OCI-LY7 (cell line): ENCODE measurements at regions not wholly inside any gene's neighbourhood (a gene's known extent, or its start where the extent isn't known, plus 50 kb on each side); places are given as distances from the start of the nearest gene placed in this dataset.

Experiments
- BruUV-seq: library from RNA; stranded (reverse); fragments of 400-500 nt; replicated peaks from 2 replicates; lab custom pipeline; 2021; lab: Mats Ljungman, UMichigan
- CTCF ChIA-PET: fragments of 300-600 bp; sonication (Branson Sonifier 250); formaldehyde crosslinking; loops from one replicate; lab custom pipeline; 2022; ENCODE audit warnings: antibody characterized with exemption; ENCODE audit not compliant: unreplicated experiment; lab: Charles Lee
- POLR2A ChIA-PET: fragments of 300-600 bp; sonication (Branson Sonifier 250); formaldehyde crosslinking; loops from one replicate; lab custom pipeline; 2022; ENCODE audit warnings: antibody characterized with exemption; lab: Charles Lee
- DNase-seq: peaks from one replicate; pipeline ENCODE4 v3.0.0-alpha.2; 2015; ENCODE audit warnings: low spot score
- H2AFZ ChIP-seq: fragments of 200-600 bp; sonication (generic), shearing (Covaris generic); 2 replicates; pipeline ENCODE4 v1.6.1; 2014; ENCODE audit warnings: mild to moderate bottlenecking, antibody characterized with exemption, low read length, moderate library complexity
- H3K27ac ChIP-seq: fragments of 200-600 bp; sonication (generic); 2 replicates; pipeline ENCODE4 v1.5.1; 2014; ENCODE audit warnings: mixed run types, low read depth, mild to moderate bottlenecking, moderate library complexity, low read length, inconsistent platforms; ENCODE audit not compliant: poor library complexity, severe bottlenecking
- H3K36me3 ChIP-seq: fragments of 200-600 bp; sonication (generic); 2 replicates; pipeline ENCODE4 v1.6.1; 2014; ENCODE audit warnings: mild to moderate bottlenecking, antibody characterized with exemption, low read length, moderate library complexity, mixed read lengths; ENCODE audit not compliant: insufficient read depth
- H3K4me1 ChIP-seq: fragments of 200-600 bp; sonication (generic); 2 replicates; pipeline ENCODE4 v1.5.1; 2014; ENCODE audit warnings: mild to moderate bottlenecking, low read length; ENCODE audit not compliant: insufficient read depth, poor library complexity, severe bottlenecking
- H3K4me2 ChIP-seq: fragments of 200-600 bp; sonication (generic); 2 replicates; pipeline ENCODE4 v1.6.1; 2014; ENCODE audit warnings: mild to moderate bottlenecking, low read length
- H3K4me3 ChIP-seq: fragments of 200-600 bp; sonication (generic); 2 replicates; pipeline ENCODE4 v1.5.1; 2014; ENCODE audit warnings: mild to moderate bottlenecking, low read depth, low read length; ENCODE audit not compliant: poor library complexity, severe bottlenecking
- H3K79me2 ChIP-seq: fragments of 200-600 bp; sonication (generic); 2 replicates; pipeline ENCODE4 v1.6.1; 2016; ENCODE audit warnings: low read depth, mild to moderate bottlenecking, low read length, moderate library complexity, mixed read lengths; ENCODE audit not compliant: insufficient read depth
- H3K9me2 ChIP-seq: fragments of 200-600 bp; sonication (generic); 2 replicates; pipeline ENCODE4 v1.6.1; 2016; ENCODE audit warnings: mild to moderate bottlenecking, low read length, mixed read lengths; ENCODE audit not compliant: insufficient read depth
- H3K9me3 ChIP-seq: fragments of 200-600 bp; sonication (generic); 2 replicates; pipeline ENCODE4 v1.6.1; 2014; ENCODE audit warnings: mild to moderate bottlenecking, mixed run types, low read length, mixed read lengths
- H4K20me1 ChIP-seq: fragments of 200-600 bp; sonication (generic); 2 replicates; pipeline ENCODE4 v1.6.1; 2014; ENCODE audit warnings: mild to moderate bottlenecking, antibody characterized with exemption, low read length, moderate library complexity, mixed read lengths; ENCODE audit not compliant: insufficient read depth
- EZH2phosphoT487 ChIP-seq: fragments of 200-600 bp; sonication (generic); IDR thresholded peaks from 2 replicates; pipeline ENCODE4 v1.6.1; 2018; ENCODE audit warnings: low read depth, borderline replicate concordance, mild to moderate bottlenecking, mixed run types, antibody characterized with exemption, low read length, moderate library complexity, mixed read lengths
- intact Hi-C: fragments of 100-400 bp; cut with micrococcal nuclease; formaldehyde crosslinking; loops from one replicate; pipeline ENCODE4 v1.10.0; 2022; ENCODE audit not compliant: unreplicated experiment
- TF ChIP-seq, protein P1 (sequence below): fragments of 200-600 bp; sonication (generic); conservative IDR thresholded peaks from 2 replicates; pipeline ENCODE4 v1.5.1; 2014; ENCODE audit warnings: mild to moderate bottlenecking, antibody characterized with exemption, low read length, moderate library complexity, mixed read lengths

DNA sequence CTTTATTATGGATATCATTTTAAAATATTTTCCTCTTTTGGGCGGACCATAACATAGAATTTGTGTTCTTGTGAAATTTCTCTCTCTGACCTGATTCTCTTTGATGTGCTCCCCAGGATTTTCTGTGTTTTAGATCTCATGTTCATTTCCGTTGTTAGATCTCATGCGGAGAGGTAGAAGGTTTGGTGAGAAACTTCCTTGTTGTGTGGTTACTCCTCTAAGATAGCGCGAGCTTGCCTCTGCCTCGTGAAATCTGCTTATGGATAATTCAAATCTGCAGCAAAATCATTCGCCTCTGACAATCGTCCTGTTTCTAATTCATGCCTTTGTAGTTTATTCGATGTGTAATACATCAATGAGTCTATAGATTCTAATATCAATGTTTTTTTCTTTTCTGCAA, 580.4 kb downstream of the USP25 start:
- Histone ChIP-seq H3K9me2 (no peaks in the 10 kb centered on the region), H2AFZ (no peak overlapping the region), H3K4me3 (no peak overlapping the region), H3K79me2 (no peaks in the 10 kb centered on the region), H3K4me1 (no peaks in the 10 kb centered on the region), H4K20me1 (no peaks in the 10 kb centered on the region), H3K4me2 (no peak overlapping the region), H3K9me3 (no peaks in the 10 kb centered on the region), H3K36me3 (no peaks in the 10 kb centered on the region), H3K27ac (no peak overlapping the region)
- no TSS peak for BruUV-seq
- intact Hi-C loops = no loop called here
- CTCF ChIA-PET = no interaction called here
- DNase-seq = no peak
- POLR2A ChIA-PET = interaction anchor here (0.5 to 0.9 kb wide), 4 partner anchors 8 to 35 kb away, joined by 3 to 7 read pairs (median 3); no protein-coding TSS in a partner anchor
- TF ChIP-seq, protein P1, sequence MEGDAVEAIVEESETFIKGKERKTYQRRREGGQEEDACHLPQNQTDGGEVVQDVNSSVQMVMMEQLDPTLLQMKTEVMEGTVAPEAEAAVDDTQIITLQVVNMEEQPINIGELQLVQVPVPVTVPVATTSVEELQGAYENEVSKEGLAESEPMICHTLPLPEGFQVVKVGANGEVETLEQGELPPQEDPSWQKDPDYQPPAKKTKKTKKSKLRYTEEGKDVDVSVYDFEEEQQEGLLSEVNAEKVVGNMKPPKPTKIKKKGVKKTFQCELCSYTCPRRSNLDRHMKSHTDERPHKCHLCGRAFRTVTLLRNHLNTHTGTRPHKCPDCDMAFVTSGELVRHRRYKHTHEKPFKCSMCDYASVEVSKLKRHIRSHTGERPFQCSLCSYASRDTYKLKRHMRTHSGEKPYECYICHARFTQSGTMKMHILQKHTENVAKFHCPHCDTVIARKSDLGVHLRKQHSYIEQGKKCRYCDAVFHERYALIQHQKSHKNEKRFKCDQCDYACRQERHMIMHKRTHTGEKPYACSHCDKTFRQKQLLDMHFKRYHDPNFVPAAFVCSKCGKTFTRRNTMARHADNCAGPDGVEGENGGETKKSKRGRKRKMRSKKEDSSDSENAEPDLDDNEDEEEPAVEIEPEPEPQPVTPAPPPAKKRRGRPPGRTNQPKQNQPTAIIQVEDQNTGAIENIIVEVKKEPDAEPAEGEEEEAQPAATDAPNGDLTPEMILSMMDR = no peak
- no peak for TF ChIP-seq EZH2phosphoT487

DNA sequence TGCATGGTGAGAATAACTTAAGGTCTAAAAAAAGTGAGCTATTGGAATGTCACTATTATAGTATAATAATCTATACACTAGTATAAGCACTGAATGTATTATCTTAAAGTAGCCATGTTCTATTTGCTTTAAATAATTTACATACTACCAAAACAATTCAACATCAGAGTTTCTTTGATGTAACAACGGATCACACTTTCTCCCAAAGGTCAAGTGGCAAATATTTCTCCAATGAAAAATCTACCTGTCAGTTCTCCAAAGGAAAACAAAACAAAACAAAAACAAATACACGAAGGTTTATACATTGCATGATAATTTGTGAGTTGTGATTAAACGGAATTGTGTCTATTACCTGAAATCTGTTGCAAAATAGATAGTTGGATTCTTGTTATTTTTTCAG, 581.4 kb downstream of the USP25 start:
- DNase-seq = no peak
- intact Hi-C loops = no loop called here
- H3K27ac ChIP-seq = no peak overlapping the region
- no peaks in the 10 kb centered on the region for H4K20me1 ChIP-seq
- no peak overlapping the region for H2AFZ ChIP-seq
- no peaks in the 10 kb centered on the region for H3K4me1 ChIP-seq
- H3K9me2 ChIP-seq = no peaks in the 10 kb centered on the region
- POLR2A ChIA-PET = interaction anchor here (0.9 kb wide), 1 partner anchor 25 kb away, joined by 3 read pairs; no protein-coding TSS in a partner anchor
- BruUV-seq = no TSS peak
- H3K4me2 ChIP-seq = no peak overlapping the region
- TF ChIP-seq, protein P1 = no peak
- TF ChIP-seq EZH2phosphoT487 = no peak
- CTCF ChIA-PET = no interaction called here
- no peaks in the 10 kb centered on the region for H3K9me3 ChIP-seq
- H3K36me3 ChIP-seq = no peaks in the 10 kb centered on the region
- no peaks in the 10 kb centered on the region for H3K79me2 ChIP-seq
- no peak overlapping the region for H3K4me3 ChIP-seq

DNA sequence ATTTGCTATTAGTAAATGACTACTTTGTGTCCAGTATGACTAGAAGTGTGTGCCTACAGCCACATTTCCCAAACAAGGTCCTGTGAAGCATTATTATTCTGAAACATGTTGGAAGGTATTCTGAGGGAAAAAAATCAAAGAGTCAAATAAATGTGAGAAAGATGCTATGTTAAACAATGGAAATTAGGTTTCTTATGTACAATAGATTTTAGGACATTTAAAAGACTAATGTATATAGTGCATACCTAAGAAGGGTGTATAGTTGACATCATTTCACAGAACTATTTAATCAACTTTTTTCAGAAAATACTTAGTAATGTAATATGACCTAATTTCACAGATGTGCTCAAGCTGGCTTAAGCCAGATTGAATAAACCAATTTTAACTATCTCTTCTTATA, 582.5 kb downstream of the USP25 start:
- no peak overlapping the region for H3K27ac ChIP-seq
- ChIA-PET CTCF (no interaction called here), POLR2A (interaction anchor here (0.6 kb wide), 1 partner anchor 454 kb away, joined by 4 read pairs; no protein-coding TSS in a partner anchor)
- no peaks in the 10 kb centered on the region for H3K9me2 ChIP-seq
- H3K4me2 ChIP-seq = no peak overlapping the region
- no peak for DNase-seq
- no peaks in the 10 kb centered on the region for H4K20me1 ChIP-seq
- H2AFZ ChIP-seq = no peak overlapping the region
- H3K36me3 ChIP-seq = no peaks in the 10 kb centered on the region
- H3K79me2 ChIP-seq = no peaks in the 10 kb centered on the region
- H3K9me3 ChIP-seq = no peaks in the 10 kb centered on the region
- no peaks in the 10 kb centered on the region for H3K4me1 ChIP-seq
- intact Hi-C loops = no loop called here
- BruUV-seq = no TSS peak
- no peak overlapping the region for H3K4me3 ChIP-seq
- TF ChIP-seq, protein P1 = no peak
- no peak for TF ChIP-seq EZH2phosphoT487
